ENCODE measurements at regions not wholly inside any gene's neighbourhood (a gene's known extent, or its start where the extent isn't known, plus 50 kb on each side); places are given as distances from the start of the nearest gene placed in this dataset.

DNA sequence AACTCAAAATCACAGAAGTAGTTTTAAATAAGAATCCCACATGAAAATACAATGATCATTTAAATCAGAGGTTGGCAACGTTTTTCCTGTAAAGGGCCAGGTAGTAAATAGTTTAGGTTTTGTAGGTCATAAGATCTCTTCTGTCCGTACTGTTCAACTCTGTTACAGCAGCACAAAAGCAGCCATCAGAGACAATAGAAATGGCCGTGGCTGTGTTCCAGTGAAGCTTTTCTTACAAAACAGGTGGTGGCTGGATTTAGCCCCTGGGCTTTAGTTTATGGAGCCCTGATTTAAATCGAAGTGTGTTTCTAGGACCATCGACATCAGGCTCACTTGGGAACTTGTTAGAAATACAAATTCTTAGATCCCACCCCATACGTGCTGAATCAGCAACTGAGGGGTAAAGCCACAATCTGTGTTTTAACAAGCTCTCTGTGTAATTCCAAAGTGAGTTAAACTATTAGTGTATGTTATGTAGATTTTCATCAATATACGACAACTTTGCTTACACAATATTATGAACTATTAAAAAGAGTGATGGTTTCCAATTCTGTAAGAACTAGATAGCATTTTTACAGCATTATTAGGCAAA lies 54.8 kb upstream of the MIR17HG start:
- no peak for DNase-seq

GRCh38 chr13:91295712-91296410 lies 51.6 kb upstream of the MIR17HG start:
- DNase-seq, result no peak

DNA sequence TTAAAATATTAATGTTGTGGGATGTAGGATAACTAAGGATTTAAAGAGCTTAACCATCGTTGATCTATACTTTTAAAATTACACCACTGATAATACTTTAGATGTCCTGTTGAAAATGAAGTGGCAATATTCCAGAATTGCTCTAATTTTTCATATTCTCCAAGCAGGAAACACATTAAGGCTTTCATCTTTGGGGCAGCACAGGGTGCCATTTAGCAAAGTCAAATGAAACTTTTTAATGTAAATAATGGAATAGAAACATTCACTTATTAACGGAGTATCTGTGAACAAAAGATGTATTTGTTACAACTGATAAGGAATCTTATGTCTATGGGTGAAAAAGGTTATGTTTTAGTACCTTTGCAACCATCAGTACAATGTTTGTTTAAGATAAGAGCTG lies 50.0 kb upstream of the MIR17HG start:
- no peak for DNase-seq
